Lower leg skin (tissue), 4 donors: ENCODE measurements at regions not wholly inside any gene's neighbourhood (a gene's known extent, or its start where the extent isn't known, plus 50 kb on each side); places are given as distances from the start of the nearest gene placed in this dataset.

ENCODE experiments used
- DNase-seq, 2 donors: peaks; one replicate each; pipeline ENCODE4 v3.0.0-alpha.2; 2019; ENCODE audit warnings: low spot score in 2 of 2
- H3K4me3 ChIP-seq: fragments of 200-600 bp; sonication (generic); 2 replicates; pipeline ENCODE4 v1.5.1; 2017; ENCODE audit warnings: mild to moderate bottlenecking, low read depth; ENCODE audit not compliant: poor library complexity, severe bottlenecking
- POLR2A ChIP-seq, 2 donors: fragments of 450-650 bp; IDR thresholded peaks; one replicate each; pipeline ENCODE4 v1.6.1; 2016 to 2017; ENCODE audit warnings: antibody characterized with exemption in 2 of 2, mild to moderate bottlenecking in 1 of 2, moderate library complexity in 1 of 2
- WGBS, 2 donors: methylation state at CpG; one replicate each; pipeline ENCODE4 v1.1.5; 2018; 5-methylcytosine and 5-hydroxymethylcytosine counted together
- intact Hi-C: fragments of 100-400 bp; cut with DNase I; formaldehyde crosslinking; loops from one replicate; pipeline ENCODE4 v1.15.0; 2023; ENCODE audit warnings: low total_unique reads
- TF ChIP-seq, protein P1 (sequence below), 3 donors: fragments of 450-650 bp; IDR thresholded peaks; one replicate each; pipeline ENCODE4 v1.5.1; 2016; ENCODE audit warnings: antibody characterized with exemption in 3 of 3, mild to moderate bottlenecking in 3 of 3, moderate library complexity in 2 of 3

DNA sequence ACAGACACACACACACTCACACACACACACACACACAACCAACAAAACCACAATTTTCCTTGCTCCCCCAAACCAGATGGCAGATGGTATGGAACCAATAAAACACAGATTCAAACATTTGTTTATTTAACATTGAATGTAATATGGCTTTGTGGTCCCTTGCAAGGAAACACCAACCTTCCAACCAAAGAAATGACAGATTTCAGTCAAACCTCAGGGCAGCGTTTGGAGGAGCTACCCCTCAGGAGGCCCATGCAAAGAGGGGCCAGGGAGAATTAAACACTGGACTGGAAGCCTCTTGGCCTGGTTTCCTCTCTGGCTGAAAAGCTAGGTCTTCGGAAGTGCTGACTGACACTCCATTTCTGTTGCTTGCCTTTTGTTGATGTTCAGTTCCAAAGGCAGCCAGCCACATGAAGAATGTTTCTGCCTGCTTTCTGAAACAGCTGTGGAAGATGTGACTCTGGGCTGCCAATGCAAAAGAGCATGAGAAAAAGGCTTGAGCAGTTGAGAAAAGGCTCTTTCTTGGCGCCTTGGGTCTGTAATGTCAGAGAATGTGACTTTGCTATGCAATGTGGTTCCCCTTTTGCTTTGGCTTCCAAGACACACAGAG lies 296.1 kb downstream of the RPLP1 start:
- TF ChIP-seq, protein P1, sequence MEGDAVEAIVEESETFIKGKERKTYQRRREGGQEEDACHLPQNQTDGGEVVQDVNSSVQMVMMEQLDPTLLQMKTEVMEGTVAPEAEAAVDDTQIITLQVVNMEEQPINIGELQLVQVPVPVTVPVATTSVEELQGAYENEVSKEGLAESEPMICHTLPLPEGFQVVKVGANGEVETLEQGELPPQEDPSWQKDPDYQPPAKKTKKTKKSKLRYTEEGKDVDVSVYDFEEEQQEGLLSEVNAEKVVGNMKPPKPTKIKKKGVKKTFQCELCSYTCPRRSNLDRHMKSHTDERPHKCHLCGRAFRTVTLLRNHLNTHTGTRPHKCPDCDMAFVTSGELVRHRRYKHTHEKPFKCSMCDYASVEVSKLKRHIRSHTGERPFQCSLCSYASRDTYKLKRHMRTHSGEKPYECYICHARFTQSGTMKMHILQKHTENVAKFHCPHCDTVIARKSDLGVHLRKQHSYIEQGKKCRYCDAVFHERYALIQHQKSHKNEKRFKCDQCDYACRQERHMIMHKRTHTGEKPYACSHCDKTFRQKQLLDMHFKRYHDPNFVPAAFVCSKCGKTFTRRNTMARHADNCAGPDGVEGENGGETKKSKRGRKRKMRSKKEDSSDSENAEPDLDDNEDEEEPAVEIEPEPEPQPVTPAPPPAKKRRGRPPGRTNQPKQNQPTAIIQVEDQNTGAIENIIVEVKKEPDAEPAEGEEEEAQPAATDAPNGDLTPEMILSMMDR (IDR thresholded peaks at IDR 0.05) = no peak
- TF ChIP-seq POLR2A (IDR thresholded peaks at IDR 0.05) = no peak
- no peak overlapping the region for H3K4me3 ChIP-seq
- WGBS, 2 donors = 60 to 80% methylated on average over 3 of the region's 3 CpGs
- DNase-seq = no peak
- intact Hi-C loops = loop anchor here (10.0 kb wide), 1 partner anchor 726 kb away; no protein-coding TSS in a partner anchor

DNA sequence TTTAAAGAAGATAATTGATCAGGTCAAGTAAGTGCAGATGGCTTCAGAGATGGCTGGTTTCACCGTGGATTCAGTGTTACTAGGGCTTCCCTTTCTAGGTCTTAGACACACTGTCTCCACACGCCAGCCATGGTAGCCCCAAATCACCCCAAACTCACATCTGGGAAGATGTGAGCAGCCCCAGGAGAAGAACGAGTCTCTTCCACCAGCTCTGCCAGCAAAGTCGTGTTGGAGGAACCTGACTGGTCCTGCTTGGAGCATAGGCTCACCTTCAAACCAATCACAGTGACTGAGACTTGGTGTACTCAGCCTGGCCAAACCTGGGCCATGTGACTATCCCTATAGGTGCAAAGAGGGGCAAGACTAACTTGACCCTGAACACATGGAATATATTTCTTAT lies 296.7 kb downstream of the RPLP1 start:
- TF ChIP-seq POLR2A (IDR thresholded peaks at IDR 0.05) = no peak
- TF ChIP-seq, protein P1 (IDR thresholded peaks at IDR 0.05) = no peak
- intact Hi-C loops = loop anchor here (10.0 kb wide), 1 partner anchor 726 kb away; no protein-coding TSS in a partner anchor
- no peak overlapping the region for H3K4me3 ChIP-seq
- no peak for DNase-seq
- WGBS, 2 donors = 68 to 84% methylated on average over 4 of the region's 4 CpGs

DNA sequence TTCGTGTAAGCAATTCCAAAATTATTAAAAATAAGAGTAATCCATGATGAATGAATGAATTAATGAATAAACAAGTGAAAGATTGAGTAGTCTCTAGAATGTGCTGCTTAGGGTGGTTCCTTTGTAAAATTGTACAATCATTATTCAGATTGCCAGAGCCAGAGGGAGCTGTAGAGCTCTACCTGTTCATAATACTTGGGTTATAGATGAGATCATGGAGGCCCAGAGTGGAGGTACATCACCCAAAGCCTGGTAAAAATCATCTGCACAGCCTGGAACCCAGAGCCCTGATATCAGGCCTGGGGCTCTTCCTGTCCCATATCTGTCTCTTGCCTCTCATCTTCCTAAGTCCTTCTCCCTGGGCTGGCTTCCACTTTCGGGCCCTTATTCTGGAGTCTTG lies 297.2 kb downstream of the RPLP1 start:
- no peak overlapping the region for H3K4me3 ChIP-seq
- 94 to 97% methylated on average over 2 of the region's 2 CpGs for WGBS, 2 donors
- no peak for TF ChIP-seq POLR2A (IDR thresholded peaks at IDR 0.05)
- TF ChIP-seq, protein P1 (IDR thresholded peaks at IDR 0.05) = no peak
- no peak for DNase-seq
- intact Hi-C loops = loop anchor here (10.0 kb wide), 1 partner anchor 725 kb away; no protein-coding TSS in a partner anchor

DNA sequence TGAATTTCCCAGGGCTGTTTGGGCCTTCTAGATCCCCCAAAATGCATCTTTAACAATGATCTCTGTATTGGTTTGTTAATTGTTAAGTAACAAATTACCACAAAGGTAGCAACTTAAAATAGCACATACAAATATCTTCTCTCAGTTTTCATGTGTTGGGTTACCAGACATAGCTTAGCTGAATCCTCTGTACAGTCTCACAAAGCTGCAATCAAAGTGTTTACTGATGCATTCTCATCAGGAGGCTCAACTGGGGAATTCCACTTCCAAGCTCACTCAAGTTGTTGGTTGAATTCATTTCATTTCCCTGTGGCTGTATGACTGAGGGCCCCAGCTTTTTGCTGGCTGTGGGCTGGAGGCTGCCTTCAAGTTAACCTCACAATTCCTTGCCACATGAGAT lies 297.6 kb downstream of the RPLP1 start:
- intact Hi-C loops = no loop called here
- TF ChIP-seq, protein P1 (IDR thresholded peaks at IDR 0.05) = no peak
- no peak for TF ChIP-seq POLR2A (IDR thresholded peaks at IDR 0.05)

DNA sequence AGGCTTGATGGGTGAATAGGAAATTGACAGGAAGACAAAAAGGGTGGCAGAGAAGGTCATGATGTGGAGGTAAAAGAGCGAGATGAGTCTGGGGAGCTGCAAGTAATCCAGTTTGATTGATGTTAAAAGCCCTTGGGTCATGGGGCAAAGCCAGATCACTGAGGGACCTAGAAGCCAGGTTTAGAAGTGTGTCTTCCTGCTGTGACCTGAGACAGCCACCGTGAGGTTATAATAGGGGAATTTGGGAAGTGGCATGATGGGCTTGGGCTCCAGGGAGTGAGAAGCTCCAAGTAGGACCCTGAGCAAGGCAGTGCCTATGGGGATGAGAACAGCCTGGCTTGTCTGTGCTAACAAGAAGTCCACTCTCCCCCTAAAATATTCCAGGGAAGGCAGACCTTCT lies 298.5 kb downstream of the RPLP1 start:
- H3K4me3 ChIP-seq = no peak overlapping the region
- WGBS, 2 donors = 86 to 87% methylated on average over 2 of the region's 2 CpGs
- no peak for DNase-seq
- TF ChIP-seq, protein P1 (IDR thresholded peaks at IDR 0.05) = no peak
- no peak for TF ChIP-seq POLR2A (IDR thresholded peaks at IDR 0.05)
- intact Hi-C loops = no loop called here

More for the DNA sequence above, 297.6 kb downstream of the RPLP1 start:
- H3K4me3 ChIP-seq = no peak overlapping the region
- DNase-seq = no peak

DNA sequence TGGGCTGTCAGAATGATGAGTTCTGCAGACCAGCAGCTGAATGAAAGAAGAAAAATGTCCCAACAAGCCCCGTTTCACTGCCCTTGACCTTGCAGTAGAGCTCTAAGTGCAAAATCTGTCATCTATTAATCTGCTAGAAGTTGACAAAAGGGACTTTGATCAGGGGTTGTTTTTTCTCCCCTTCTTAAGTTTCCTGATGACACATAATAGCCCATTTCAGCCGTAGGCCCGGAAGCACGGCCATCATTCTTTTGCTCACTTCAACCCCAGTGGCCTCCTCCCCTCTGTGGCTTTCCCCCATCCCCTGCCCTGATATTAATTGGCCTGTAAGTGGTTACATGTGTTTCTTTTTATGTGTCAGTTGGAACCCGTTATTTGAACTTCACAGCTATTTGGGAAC lies 298.9 kb downstream of the RPLP1 start:
- TF ChIP-seq, protein P1 (IDR thresholded peaks at IDR 0.05) = no peak
- no peak for TF ChIP-seq POLR2A (IDR thresholded peaks at IDR 0.05)
- no peak overlapping the region for H3K4me3 ChIP-seq
- no peak for DNase-seq
- WGBS, 2 donors = 61 to 78% methylated on average over 5 of the region's 5 CpGs
- intact Hi-C loops = no loop called here
